ENCODE measurements at regions not wholly inside any gene's neighbourhood (a gene's known extent, or its start where the extent isn't known, plus 50 kb on each side); places are given as distances from the start of the nearest gene placed in this dataset.
"Not testable (repeated sequence)": the region's sequence is repeated elsewhere in the genome, so short reads cannot be mapped to it uniquely, and the experiment has no call there.

DNA sequence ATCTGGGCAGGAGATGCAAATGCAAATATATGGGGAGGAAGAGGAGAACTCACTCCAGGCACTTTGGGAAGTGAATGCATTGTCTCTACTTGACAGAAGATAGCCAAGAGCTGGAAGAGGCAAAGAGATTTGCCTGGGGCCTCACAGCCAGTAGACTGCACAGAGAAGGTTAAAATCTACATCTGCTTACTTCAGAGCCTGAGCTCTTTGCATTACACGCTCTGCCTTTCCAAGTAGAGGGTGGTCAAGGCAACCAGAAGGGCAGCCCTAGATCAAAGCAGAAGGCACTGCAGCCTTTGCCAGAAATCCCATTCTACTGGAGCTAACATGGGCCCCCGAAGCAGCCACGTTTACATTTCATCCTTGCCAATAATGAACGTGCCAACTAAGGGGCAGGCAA is 407.2 kb upstream of the CCL2 start:
- no peak for DNase-seq (ENCODE audit: low read depth)

DNA sequence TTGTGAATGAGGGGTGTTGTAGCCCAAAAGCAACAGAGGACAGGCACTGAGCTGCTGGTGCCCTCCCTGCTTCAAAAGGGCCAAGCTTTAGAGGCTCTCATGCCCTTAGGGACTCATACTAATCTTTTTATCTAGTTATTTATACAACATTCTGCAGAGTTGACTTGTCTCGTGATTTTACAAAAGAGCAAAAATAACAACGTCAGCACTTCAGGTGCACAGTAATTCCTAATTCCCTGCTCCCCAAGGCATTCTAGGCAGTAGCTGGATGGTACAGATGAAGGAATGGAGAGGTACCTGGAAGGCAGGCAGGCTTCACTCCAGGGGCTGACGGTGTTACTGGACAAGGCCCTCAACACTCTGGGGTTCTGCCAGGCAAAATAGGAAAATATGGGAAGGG is 406.7 kb upstream of the CCL2 start:
- DNase-seq (ENCODE audit: low read depth) = no peak

DNA sequence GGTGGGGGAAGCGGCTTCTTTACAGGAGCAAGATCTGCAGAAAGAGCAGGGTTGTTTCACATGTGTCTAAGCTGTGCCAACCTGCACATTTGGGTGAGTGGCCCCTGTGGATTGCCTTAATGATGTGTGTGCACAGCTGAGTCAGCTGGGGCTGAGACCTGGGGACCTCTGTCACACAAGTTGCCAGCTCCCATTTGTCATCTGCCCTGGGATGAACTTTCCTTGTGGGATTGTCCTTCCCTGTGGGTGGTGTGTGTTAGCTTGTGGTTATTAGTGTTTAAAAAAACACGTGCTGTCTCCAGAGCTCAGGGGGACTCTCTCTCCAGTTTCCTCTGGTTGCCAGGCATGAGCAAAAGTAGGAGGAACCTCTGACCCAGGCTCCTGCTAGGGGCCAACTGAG is 400.5 kb upstream of the CCL2 start:
- no peak for DNase-seq (ENCODE audit: low read depth)

DNA sequence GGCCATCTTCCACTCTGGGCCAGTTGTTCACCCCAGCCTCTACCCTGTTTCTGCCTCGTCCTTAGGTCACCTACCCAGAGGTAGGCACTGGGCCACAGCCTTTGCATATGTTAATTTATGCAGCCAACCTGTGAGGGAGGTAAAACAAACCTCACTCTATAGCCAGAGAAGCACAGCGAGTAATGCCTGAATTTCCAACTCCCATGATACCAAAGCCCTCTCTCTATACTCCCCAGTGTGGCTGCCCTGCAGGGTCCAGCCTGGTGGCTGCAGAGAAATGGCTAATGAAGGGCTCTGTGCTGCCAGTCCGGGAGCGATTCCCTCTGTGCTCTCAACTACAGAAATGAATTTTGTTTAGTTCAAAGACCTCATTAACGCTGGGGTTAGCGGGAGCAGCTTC is 397.0 kb upstream of the CCL2 start:
- no peak for DNase-seq (ENCODE audit: low read depth)

DNA sequence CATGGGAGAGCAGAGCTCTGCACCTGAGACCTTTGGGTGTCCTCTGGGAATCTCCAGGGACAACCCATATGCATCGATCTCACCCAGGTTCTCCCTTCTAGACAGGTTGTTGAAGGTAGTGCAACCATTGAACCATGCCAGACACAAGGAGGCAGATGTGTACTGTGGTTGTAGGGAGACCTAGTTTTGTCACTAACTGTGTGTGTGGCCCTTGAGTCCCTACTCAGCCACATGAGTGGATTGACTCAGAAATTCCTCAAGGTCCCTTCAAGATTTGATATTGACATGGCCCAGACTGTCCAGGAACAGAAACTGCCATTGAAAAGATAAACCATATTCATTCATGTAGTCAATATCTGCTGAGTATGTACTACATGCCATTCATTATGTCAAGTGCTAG is 396.4 kb upstream of the CCL2 start:
- DNase-seq (ENCODE audit: low read depth) = no peak

DNA sequence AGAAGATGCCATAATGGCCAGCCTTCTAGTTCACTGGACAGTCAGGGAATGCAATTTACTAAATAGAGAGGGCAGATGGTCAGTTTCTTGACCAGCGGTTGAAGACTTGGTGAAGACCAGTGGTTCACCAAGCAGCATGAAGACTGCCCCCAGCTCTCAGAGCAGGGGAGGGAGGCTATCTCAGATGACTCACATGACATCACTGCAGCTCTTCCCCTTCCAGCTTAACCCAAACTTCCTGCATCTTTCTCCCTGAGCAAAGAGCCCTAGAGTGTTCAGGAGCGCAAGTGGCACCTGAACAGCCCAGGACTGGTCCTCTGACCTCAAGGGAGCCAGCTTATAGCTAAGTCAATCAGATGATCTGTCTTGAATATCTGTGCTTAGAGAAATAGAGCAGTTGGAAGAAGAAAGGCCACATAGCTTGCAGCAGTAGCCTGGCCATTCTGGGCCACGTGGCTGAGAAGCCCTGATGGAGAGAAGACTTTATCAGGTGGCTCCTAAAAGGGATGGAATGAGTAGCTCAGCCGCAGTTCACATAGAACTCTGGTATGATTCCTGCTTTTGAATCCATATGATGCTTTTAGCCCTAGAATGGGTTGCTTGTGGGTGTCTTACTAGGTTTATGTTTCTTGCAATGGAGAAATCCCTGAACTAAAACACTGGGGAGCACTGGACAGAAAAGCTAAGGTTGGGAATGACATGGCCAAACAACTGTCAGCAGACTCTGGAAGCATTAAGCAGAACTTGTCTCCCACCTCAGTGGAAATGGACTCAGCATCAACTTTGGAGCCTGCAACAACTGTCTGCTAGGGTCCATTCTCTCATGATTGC is 392.1 kb upstream of the CCL2 start:
- no peak for DNase-seq (ENCODE audit: low read depth)

DNA sequence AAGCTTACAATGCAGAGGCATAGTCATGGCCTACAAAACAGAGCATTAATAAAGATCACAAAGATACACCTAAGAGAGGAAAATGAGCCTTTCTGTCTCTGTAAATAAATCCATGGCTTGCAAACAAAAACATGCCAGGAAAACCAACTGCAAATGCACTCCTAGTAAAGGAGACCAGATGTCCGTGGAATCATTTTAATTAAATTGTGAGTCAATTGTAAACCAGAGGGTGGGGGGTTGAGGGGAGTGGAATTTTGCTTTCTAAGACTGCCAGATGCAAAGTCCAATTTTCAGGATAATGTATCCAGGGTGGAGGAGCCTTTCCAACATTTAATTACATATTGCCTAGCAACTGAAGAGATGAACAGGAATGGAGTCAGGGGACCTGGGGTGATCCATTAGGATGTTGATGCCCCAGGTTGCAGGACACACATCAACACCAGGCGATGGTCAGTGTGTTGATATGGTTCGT is 390.3 kb upstream of the CCL2 start:
- DNase-seq (ENCODE audit: low read depth) = no peak

DNA sequence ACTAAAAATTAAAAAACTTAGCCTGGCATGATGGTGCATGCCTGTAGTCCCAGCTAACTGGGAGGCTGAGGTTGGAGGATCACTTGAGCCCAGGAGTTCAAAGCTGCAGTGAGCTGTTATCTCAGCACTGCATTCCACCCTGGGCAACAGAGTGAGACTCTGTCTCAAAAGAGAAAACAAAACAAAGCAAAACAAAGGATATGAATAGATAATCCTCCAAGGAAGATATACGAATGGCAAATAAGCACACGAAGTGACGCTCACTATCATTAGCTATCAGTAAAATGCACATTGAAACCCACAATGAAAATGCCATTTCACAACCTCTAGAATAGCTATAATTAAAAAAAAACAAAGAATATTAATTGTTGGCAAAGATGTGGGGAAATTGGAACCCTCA is 386.2 kb upstream of the CCL2 start:
- DNase-seq (ENCODE audit: low read depth) = no peak

DNA sequence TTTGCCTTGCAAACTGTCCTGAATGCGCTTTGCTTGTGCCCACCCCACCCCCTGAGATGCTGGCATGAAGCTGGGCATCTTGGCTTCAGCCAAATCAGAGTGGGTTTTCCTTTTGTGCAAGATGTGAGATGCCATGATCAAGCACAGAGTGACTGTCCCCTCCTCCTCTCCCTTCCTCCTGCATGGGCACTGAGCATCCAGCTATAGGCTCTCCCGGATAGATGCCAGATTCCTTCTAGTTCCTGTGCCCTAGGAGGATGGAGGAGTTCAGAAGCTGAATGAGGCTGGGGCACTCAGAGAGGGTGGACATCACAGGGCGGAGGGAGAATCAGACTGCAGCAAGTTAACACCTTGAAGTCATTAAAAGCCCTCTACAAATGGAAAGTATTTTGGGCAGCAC is 384.1 kb upstream of the CCL2 start:
- no peak for DNase-seq (ENCODE audit: low read depth)

DNA sequence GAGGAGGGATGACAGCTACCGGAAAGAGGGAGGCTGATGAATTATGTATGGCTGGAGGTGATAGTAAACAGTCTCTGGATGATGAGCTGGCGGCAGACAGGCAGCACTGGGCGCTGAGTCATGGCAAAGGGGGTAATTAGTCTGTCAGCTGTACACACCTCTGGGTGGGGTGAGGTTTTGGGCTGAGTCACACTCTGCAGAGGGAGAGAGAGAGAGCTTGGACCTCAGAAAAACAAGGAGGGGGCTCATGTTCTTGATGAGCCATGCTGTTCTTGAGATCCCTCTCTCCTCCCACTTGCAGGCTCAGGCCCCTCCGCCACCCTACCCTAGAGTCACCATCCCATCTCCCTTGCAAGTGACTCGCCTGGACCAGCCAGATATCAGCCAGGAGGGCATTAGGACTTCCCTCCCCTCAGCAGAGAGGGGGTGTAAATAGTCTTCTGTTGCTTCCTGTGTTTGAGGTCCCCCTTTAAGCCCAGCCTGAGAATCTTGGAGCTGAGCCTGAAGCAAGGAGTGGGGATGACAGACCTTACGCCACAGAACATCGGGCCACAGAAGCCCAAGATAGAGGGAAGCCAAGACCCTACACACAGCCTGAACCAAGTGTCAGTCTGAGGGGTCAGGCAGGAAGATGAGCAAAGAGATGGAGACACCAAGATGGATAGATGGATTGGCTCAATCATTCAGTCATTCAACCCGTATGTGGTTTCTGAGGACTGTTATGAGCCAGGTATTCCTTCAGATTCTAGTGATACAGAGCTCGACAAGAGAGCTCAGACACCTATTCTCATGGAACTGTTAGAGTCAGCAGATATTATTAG is 383.2 kb upstream of the CCL2 start:
- no peak for DNase-seq (ENCODE audit: low read depth)

DNA sequence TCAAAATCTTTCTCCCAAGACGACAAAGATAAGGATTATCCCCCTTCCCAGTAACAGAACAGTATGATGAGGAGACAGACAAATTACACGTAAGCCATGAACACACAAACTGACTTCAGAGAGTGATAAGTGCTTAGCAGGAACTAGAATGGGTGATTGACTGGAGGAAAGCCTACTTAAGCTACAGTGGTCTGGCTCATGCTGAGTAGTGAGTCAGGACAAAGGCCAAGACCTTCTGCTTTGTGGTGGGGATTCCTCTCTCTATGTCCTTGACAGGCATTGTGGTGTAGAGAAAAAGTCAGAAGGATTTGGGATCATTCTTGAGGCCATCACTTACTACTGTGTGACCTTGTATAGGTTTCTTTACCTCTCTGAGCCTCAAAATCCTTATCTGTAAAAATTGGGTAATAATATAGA is 381.9 kb upstream of the CCL2 start:
- DNase-seq (ENCODE audit: low read depth) = no peak

DNA sequence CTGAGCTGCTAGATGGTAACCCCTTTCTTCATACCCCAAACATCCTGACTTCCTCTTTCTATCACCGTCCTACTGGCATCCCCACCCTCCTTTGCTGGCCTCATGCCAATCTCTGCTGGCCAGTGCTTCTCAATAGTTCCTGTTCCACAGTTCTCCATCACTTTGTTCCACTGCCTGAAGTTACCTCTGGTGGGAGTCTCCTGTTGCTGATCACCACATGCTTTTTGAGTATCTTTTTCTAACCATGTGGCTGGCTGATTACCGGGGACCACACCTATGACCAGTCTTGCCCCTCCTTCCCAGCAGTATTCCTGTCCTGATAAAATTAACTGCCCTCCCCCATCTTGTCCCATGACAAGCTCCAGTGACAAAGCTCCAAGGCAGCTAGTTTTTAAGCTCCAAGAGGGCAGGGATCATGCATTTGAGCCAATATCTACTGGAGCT is 380.4 kb upstream of the CCL2 start:
- no peak for DNase-seq (ENCODE audit: low read depth)

DNA sequence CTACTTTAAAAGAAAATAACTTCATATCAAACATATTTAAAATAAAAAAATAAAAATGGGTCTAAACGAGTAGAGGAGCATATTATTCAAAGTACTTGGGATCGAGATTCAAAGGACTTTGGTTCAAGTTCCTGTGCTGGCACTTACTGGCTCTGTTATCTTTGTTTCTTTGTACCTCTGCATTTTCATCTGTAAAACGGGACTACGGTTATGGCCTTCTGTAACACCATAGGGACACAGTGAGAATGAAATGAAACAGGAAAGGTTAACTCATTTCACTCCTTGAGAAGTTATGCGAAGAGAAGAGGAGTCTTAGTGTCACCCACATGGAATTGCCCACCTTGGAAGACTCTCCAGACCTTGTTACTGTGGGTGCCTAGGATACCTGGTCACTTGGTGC is 379.1 kb upstream of the CCL2 start:
- DNase-seq (ENCODE audit: low read depth) = no peak

DNA sequence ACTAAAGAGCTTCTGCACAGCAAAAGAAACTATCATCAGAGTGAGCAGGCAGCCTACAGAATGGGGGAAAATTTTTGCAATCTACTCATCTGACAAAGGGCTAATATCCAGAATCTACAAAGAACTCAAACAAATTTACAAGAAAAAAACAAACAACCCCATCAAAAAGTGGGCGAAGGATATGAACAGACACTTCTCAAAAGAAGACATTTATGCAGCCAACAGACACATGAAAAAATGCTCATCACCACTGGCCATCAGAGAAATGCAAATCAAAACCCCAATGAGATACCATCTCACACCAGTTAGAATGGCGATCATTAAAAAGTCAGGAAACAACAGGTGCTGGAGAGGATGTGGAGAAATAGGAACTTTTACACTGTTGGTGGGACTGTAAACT is 372.8 kb upstream of the CCL2 start:
- DNase-seq (ENCODE audit: low read depth) = not testable (repeated sequence)

DNA sequence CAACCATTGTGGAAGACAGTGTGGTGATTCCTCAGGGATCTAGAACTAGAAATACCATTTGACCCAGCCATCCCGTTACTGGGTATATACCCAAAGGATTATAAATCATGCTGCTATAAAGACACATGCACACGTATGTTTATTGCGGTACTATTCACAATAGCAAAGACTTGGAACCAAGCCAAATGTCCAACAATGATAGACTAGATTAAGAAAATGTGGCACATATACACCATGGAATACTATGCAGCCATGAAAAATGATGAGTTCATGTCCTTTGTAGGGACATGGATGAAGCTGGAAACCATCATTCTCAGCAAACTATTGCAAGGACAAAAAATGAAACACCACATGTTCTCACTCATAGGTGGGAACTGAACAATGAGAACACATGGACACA is 372.4 kb upstream of the CCL2 start:
- not testable (repeated sequence) for DNase-seq (ENCODE audit: low read depth)

DNA sequence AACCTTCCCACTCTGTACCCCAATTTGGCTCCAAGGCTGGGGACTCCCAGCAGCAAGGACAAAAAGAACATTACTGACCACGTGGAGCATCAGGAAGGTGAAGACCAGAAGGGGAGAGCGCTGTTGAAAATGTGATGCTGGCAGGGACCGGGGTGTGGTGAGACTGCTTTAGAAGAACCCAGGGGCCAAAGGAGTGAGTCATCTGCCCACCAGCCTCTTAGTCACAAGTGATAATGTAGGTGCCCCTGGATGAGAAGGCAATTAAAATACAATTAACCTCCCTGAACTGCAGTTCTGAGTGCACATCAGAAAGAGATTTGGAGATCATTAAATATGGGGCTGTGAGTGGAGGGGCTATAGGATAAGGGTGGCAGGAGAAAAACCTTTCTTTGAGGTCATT is 366.6 kb upstream of the CCL2 start:
- DNase-seq (ENCODE audit: low read depth) = no peak

DNA sequence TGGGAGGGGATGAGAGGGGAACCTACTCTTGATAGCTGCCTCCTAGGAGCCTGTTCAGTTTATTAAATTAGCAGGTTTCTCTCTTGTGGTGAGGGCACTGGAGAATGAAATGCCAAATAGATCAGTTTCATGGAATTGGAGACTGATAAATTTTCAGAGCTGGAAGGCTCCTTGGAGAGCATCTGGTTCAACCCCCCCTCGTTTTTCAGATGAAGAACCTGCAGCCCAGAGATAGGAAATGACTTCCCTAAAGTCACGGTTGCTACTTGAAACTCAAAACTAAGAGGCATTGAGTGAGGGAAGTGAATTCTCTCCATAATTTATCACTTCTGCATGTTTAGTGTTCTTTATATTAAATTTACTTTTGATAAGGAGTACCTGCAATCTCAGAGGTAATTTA is 366.0 kb upstream of the CCL2 start:
- DNase-seq (ENCODE audit: low read depth) = no peak

DNA sequence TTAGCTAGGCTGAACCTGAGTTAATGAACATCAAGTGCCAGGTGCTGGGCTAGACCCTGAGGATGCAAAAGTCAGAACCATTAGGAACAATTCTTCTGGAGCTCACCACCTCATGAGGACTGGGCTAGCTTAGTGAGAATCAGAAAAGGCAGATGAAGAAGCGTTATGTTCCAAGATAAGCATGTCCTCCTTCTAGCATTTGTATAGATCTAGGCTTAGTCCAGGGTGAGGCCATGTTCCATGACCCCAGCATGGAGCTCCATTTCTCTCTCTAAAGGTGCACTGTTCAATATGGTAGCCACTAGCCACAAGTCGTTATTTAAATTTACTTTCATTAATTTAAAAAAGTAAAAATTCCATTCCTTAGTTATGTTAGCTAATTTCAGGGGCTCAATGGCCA is 365.3 kb upstream of the CCL2 start:
- no peak for DNase-seq (ENCODE audit: low read depth)

DNA sequence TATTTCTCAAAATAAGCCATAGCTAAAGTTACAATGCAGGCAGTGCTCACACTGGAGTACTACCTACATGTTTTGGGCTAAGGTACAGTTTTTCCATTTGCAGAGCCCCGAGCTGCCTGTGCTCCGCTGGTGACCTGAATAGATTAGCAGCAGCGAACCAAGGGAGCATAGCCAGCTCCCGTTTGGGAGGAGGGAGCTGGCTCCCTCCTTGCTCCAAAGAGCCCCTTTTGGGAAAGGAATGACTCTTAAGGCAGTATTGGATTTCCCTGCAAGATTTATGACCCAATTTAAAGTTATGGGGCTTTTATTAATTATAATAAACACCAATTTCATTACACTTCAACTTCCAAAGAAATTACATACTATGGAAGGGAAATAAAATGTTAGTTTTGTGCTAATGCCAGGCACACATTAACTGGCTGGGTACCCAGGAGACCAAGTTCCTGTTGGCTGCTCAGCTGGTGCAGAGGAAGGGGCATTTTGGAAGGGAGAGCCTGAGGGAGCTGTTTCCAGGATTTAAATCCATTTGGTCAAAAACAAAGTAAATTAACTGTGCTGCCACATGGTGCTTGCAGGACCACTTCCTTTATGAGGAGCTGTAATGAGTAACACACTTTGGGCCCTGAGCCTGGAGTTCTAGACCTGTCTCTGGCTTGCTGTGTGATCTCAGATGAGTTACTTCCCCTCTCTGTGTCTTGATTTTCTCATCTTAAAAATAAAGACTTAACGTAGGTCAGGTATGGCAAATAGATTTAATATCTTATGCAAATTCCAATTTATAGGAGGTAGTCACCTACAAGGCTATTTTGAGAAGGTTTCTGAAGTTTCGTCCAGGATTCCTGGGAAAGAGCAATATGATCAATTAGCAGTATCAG is 362.1 kb upstream of the CCL2 start:
- DNase-seq (ENCODE audit: low read depth) = no peak

DNA sequence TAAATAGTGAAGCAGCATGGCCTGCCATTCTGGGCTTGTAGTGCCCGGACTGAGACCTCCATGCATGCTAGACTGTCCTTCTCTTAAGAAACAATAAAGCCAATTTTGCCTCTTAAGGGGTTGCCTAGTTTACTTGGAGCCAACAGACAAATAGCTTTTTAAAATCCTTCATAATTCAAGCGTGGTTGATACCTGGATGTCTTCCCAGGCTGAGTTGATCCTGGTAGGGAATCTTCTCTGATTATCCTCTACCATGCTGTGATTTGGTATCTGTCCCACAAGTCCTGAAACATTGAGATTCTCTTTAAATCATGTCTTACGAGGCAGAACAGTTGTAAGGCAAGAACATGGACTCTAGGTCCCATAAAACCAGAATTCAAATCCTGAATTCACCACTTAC is 359.6 kb upstream of the CCL2 start:
- no peak for DNase-seq (ENCODE audit: low read depth)

DNA sequence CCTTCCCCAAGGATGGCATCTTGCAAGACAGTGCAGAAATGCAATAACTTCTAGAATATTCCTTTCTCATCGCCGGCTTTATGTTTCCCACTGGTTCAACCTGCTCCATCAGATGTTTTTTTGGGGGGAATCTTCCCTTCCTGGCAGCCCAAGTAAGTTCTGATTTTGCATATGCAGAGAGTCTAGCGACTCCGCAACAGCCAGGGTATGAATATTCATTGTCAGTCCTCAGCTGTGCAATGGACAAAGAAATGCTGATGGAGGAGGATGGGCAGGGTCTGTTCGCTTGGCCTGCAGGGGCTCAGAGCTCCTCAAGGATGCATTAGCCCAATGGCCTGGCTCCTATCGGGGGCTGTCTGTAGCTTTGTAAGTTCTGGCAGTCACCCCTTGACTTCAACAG is 358.8 kb upstream of the CCL2 start:
- no peak for DNase-seq (ENCODE audit: low read depth)

DNA sequence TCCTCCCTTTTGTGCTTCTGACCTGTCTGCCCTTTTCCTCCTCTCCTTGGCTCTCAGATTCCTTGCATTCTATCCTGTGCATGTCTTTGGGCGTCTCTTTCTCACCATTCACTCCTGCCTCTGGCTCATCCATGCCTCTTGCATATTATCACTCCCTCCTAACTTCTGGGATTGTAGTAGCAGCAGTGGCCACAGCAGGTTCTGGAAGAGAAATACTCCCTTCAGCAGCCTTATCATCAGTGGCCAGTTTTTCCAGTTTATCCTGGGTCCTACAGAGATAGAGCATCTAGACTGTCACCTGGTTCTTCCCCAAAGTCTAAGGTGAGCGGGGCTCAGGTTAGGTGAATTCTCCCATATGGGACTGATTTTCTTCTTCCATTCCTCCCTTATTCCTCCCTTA is 354.0 kb upstream of the CCL2 start:
- no peak for DNase-seq (ENCODE audit: low read depth)

Measured in stimulated activated CD8-positive, alpha-beta memory T cell treated with anti-CD3 and anti-CD28 coated beads, Interleukin-15, amount 100 ng/mL, for 1 hour (primary cell).